CD4-positive, alpha-beta T cell treated with Interleukin-2 at 100 ng/mL for 4 hours (primary cell): ENCODE measurements at regions not wholly inside any gene's neighbourhood (a gene's known extent, or its start where the extent isn't known, plus 50 kb on each side); places are given as distances from the start of the nearest gene placed in this dataset.
"Not testable (repeated sequence)": the region's sequence is repeated elsewhere in the genome, so short reads cannot be mapped to it uniquely, and the experiment has no call there.

ENCODE experiments used
- DNase-seq: peaks from one replicate; pipeline ENCODE4 v3.0.0-alpha.2; 2020; ENCODE audit warnings: low spot score

GRCh38 chr12:34223640-34224039 lies 201.3 kb downstream of the ALG10 start:
- no peak for DNase-seq

GRCh38 chr12:34226044-34226443 lies 203.7 kb downstream of the ALG10 start:
- DNase-seq, result not testable (repeated sequence)

- not testable (repeated sequence) for DNase-seq
Measured at GRCh38 chr12:34228046-34228445, 205.8 kb downstream of the ALG10 start.

- not testable (repeated sequence) for DNase-seq
Measured at GRCh38 chr12:34229033-34229432, 206.7 kb downstream of the ALG10 start.

- DNase-seq, result no peak
Measured at GRCh38 chr12:34233618-34234017, 211.3 kb downstream of the ALG10 start.

- DNase-seq, result no peak
Measured at GRCh38 chr12:34236073-34236472, 213.8 kb downstream of the ALG10 start.

- DNase-seq, result no peak
Measured at GRCh38 chr12:34244608-34245007, 222.3 kb downstream of the ALG10 start.

GRCh38 chr12:34249271-34249670 lies 227.0 kb downstream of the ALG10 start:
- DNase-seq, result no peak

- DNase-seq, result not testable (repeated sequence)
Measured at GRCh38 chr12:34251879-34252278, 229.6 kb downstream of the ALG10 start.

GRCh38 chr12:34253674-34254073 lies 231.4 kb downstream of the ALG10 start:
- DNase-seq, result no peak

- no peak for DNase-seq
Measured at GRCh38 chr12:34257093-34257492, 234.8 kb downstream of the ALG10 start.

GRCh38 chr12:34262140-34262539 lies 239.8 kb downstream of the ALG10 start:
- DNase-seq, result not testable (repeated sequence)

GRCh38 chr12:34264110-34264509 lies 241.8 kb downstream of the ALG10 start:
- no peak for DNase-seq

GRCh38 chr12:34273703-34274102 lies 251.4 kb downstream of the ALG10 start:
- DNase-seq, result not testable (repeated sequence)

- DNase-seq, result no peak
Measured at GRCh38 chr12:34275129-34275528, 252.8 kb downstream of the ALG10 start.

GRCh38 chr12:34286483-34286882 lies 264.2 kb downstream of the ALG10 start:
- DNase-seq, result no peak

- no peak for DNase-seq
Measured at GRCh38 chr12:34286934-34287333, 264.6 kb downstream of the ALG10 start.

- DNase-seq, result no peak
Measured at GRCh38 chr12:34287437-34287836, 265.1 kb downstream of the ALG10 start.

GRCh38 chr12:34287986-34288962 lies 266.0 kb downstream of the ALG10 start:
- DNase-seq, result no peak

- no peak for DNase-seq
Measured at GRCh38 chr12:34288963-34289345, 266.7 kb downstream of the ALG10 start.

- no peak for DNase-seq
Measured at GRCh38 chr12:34289431-34290380, 267.4 kb downstream of the ALG10 start.

GRCh38 chr12:34290381-34290995 lies 268.2 kb downstream of the ALG10 start:
- no peak for DNase-seq
